HL-60 (cell line): ENCODE measurements at regions not wholly inside any gene's neighbourhood (a gene's known extent, or its start where the extent isn't known, plus 50 kb on each side); places are given as distances from the start of the nearest gene placed in this dataset.

ENCODE experiments used
- POLR2AphosphoS5 ChIP-seq: IDR thresholded peaks from 2 replicates; pipeline ENCODE4 v1.6.1; 2012; ENCODE audit warnings: low read depth
- TF ChIP-seq, protein P1 (sequence below): IDR thresholded peaks from 2 replicates; pipeline ENCODE4 v1.6.1; 2012; ENCODE audit warnings: low read depth; ENCODE audit not compliant: insufficient replicate concordance
- TF ChIP-seq, protein P2 (sequence below): IDR thresholded peaks from one replicate; pipeline ENCODE4 v1.5.1; 2011; ENCODE audit warnings: low read length, control low read depth, inconsistent platforms; ENCODE audit not compliant: insufficient read depth

DNA sequence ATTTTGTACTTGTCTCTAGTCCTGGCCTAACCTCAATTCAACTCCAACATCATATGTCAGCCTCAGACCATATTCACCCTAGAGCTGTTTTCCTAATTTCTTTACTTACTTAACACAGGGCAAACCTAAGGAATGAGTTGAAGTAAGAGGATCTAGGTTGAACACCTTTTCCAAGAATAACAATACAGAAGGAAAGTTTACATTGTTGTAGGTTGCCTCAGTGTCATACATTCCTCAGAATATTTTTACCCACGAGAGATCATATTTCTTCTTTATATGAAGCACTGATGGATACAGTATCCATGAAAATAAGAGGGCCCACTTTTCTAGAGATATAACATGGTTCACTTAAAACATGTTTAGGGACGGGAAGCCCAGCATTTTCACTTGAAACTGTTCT is 369.5 kb downstream of the CNTN6 start:
- TF ChIP-seq, protein P1, sequence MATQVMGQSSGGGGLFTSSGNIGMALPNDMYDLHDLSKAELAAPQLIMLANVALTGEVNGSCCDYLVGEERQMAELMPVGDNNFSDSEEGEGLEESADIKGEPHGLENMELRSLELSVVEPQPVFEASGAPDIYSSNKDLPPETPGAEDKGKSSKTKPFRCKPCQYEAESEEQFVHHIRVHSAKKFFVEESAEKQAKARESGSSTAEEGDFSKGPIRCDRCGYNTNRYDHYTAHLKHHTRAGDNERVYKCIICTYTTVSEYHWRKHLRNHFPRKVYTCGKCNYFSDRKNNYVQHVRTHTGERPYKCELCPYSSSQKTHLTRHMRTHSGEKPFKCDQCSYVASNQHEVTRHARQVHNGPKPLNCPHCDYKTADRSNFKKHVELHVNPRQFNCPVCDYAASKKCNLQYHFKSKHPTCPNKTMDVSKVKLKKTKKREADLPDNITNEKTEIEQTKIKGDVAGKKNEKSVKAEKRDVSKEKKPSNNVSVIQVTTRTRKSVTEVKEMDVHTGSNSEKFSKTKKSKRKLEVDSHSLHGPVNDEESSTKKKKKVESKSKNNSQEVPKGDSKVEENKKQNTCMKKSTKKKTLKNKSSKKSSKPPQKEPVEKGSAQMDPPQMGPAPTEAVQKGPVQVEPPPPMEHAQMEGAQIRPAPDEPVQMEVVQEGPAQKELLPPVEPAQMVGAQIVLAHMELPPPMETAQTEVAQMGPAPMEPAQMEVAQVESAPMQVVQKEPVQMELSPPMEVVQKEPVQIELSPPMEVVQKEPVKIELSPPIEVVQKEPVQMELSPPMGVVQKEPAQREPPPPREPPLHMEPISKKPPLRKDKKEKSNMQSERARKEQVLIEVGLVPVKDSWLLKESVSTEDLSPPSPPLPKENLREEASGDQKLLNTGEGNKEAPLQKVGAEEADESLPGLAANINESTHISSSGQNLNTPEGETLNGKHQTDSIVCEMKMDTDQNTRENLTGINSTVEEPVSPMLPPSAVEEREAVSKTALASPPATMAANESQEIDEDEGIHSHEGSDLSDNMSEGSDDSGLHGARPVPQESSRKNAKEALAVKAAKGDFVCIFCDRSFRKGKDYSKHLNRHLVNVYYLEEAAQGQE, result no peak
- no peak for TF ChIP-seq POLR2AphosphoS5
- TF ChIP-seq, protein P2, sequence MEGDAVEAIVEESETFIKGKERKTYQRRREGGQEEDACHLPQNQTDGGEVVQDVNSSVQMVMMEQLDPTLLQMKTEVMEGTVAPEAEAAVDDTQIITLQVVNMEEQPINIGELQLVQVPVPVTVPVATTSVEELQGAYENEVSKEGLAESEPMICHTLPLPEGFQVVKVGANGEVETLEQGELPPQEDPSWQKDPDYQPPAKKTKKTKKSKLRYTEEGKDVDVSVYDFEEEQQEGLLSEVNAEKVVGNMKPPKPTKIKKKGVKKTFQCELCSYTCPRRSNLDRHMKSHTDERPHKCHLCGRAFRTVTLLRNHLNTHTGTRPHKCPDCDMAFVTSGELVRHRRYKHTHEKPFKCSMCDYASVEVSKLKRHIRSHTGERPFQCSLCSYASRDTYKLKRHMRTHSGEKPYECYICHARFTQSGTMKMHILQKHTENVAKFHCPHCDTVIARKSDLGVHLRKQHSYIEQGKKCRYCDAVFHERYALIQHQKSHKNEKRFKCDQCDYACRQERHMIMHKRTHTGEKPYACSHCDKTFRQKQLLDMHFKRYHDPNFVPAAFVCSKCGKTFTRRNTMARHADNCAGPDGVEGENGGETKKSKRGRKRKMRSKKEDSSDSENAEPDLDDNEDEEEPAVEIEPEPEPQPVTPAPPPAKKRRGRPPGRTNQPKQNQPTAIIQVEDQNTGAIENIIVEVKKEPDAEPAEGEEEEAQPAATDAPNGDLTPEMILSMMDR, result no peak
